Activated T-cell treated with anti-CD3 and anti-CD28 coated beads for 4 hours (primary cell): ENCODE measurements at regions not wholly inside any gene's neighbourhood (a gene's known extent, or its start where the extent isn't known, plus 50 kb on each side); places are given as distances from the start of the nearest gene placed in this dataset.
"Not testable (repeated sequence)": the region's sequence is repeated elsewhere in the genome, so short reads cannot be mapped to it uniquely, and the experiment has no call there.

ENCODE experiments used
- DNase-seq: peaks from one replicate; pipeline ENCODE4 v3.0.0-alpha.2; 2020

GRCh38 chr5:118466418-118466817, 521.9 kb downstream of the DTWD2 start:
- no peak for DNase-seq

- DNase-seq: not testable (repeated sequence)
Measured at GRCh38 chr5:118462276-118462675, 526.1 kb downstream of the DTWD2 start.

- no peak for DNase-seq
Measured at GRCh38 chr5:118461436-118461835, 526.9 kb downstream of the DTWD2 start.

GRCh38 chr5:118459490-118459889, 528.9 kb downstream of the DTWD2 start:
- DNase-seq: no peak

- no peak for DNase-seq
Measured at GRCh38 chr5:118456085-118456484, 532.3 kb downstream of the DTWD2 start.

- DNase-seq: no peak
Measured at GRCh38 chr5:118451697-118452247, 536.6 kb downstream of the DTWD2 start.

- DNase-seq: no peak
Measured at GRCh38 chr5:118450554-118451332, 537.6 kb downstream of the DTWD2 start.

GRCh38 chr5:118447350-118447749, 541.0 kb downstream of the DTWD2 start:
- no peak for DNase-seq

- DNase-seq: no peak
Measured at GRCh38 chr5:118441956-118442355, 546.4 kb downstream of the DTWD2 start.

GRCh38 chr5:118441034-118441433, 547.3 kb downstream of the DTWD2 start:
- DNase-seq: no peak

GRCh38 chr5:118440496-118440895, 547.9 kb downstream of the DTWD2 start:
- no peak for DNase-seq

GRCh38 chr5:118439831-118440230, 548.5 kb downstream of the DTWD2 start:
- DNase-seq: no peak

GRCh38 chr5:118435131-118435530, 553.2 kb downstream of the DTWD2 start:
- no peak for DNase-seq

GRCh38 chr5:118434522-118434921, 553.8 kb downstream of the DTWD2 start:
- DNase-seq: no peak

- no peak for DNase-seq
Measured at GRCh38 chr5:118430076-118430475, 558.3 kb downstream of the DTWD2 start.

GRCh38 chr5:118407958-118408357, 580.4 kb downstream of the DTWD2 start:
- no peak for DNase-seq

- DNase-seq: no peak
Measured at GRCh38 chr5:118405650-118406061, 582.7 kb downstream of the DTWD2 start.

GRCh38 chr5:118397236-118397635, 591.1 kb downstream of the DTWD2 start:
- DNase-seq: no peak

GRCh38 chr5:118392491-118392890, 595.9 kb downstream of the DTWD2 start:
- no peak for DNase-seq

- DNase-seq: not testable (repeated sequence)
Measured at GRCh38 chr5:118382931-118383330, 605.4 kb downstream of the DTWD2 start.

- no peak for DNase-seq
Measured at GRCh38 chr5:118379470-118379869, 608.9 kb downstream of the DTWD2 start.

GRCh38 chr5:118378959-118379358, 609.4 kb downstream of the DTWD2 start:
- no peak for DNase-seq

GRCh38 chr5:118377420-118377819, 610.9 kb downstream of the DTWD2 start:
- no peak for DNase-seq

GRCh38 chr5:118371973-118372831, 616.1 kb downstream of the DTWD2 start:
- DNase-seq: no peak
